NCI-H748 treated with DMSO at 0.1 percent for 48 hours (cell line): ENCODE measurements at regions not wholly inside any gene's neighbourhood (a gene's known extent, or its start where the extent isn't known, plus 50 kb on each side); places are given as distances from the start of the nearest gene placed in this dataset.

Source experiments
- DNase-seq: peaks from one replicate; lab custom pipeline; 2025; lab: John Stamatoyannopoulos, UW

DNA sequence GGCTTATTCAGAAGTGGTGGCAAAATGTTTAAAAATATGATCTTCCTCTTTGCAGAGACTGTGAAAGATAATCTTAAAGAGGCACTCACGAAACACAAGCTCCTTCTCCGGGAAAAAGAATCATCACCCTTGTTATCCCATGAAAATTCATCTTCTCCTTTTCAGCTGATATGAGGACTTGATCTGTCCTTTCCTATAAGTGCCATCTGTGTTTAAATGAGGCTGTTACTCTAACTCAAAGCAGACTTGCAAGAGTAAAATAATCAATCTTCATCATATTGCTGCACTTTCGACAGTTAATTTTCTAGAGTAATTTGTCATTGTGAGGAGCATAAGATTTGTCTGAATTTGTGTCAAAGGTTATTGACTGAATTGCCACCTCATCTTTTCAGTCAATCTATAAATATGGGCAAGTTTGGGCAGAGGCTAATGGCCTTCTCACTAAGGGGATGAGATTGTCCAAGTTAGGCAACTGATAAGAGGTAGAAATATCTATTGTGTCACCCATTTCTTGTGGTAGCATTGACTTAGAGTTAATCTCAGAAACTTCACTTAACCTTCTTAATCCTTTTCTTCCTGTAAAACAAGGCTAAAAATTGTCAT is 452.9 kb downstream of the GRXCR1 start:
- DNase-seq, result no peak

DNA sequence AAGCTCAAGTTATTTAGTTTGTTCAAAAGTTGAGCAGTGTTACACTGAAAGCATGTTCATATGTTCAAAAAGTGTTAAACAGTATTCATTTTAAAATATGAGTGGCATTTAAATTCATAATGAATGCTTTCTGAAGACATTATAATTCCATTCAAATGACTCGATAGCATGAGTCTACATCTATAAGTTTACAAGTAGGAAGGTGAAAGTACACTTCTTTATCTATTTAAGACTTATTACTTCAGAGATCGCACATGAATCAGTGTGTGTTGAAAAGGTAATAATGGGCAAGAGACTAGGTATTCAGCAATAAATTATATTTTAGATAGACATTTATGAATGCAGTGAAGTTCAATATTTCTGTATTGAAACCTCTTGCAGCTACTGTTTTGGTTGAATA is 456.1 kb downstream of the GRXCR1 start:
- no peak for DNase-seq

DNA sequence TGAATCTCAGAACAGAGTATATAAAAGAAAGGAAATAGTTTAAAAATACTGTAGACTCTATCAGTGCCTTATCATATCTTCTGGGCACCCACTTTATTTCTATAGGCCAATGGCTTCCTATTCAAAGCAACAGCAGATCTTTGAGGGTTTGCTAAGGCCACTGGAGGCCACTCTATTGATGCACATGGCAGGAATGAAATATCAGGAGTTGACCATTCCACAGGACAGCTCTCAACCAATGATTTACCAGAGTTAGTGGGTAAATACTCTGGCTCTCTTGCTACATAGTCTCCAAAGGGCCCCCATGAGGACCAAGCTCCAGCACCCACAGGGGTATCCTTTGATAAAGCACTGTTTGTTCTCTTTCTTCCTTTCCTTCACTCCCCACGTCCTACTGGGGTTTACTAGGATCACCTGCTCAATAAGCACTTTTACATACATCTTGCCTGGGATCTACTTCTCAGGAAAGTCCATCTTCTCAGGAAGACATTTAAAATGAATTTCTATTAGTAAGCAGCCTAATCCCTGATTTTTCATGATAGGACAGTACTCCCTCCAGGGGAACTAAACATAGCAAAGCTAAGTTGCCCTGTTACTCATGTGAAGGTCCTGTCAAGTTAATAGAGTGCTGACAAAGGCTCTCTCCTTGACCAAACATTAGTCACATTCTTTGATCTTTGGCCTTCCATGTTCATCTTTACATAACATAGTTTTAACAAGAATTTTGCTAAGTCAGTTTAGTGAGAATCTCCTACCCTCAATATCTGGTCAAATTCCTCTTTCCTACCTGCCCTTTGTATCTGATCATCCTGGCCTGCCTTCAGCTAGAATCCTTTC is 459.7 kb downstream of the GRXCR1 start:
- no peak for DNase-seq

DNA sequence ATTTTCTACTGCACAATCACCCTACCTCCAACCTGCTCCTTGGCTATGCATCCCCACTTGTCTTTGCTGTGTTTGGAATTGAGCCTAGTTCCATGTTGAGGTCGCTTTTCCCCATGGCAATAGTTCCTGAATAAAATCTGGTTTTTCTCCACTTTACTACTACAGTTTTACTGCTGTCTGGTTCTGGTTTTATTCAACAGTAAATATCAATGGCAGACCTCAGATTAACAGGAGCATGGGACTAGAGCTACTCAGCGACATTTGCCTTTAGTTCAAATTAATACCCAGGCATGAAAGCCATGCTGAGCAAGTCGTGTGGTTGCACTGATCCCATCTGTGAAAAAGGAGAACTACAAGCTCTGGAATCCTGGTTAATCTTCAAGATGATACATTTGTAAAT is 460.3 kb downstream of the GRXCR1 start:
- DNase-seq, result no peak

DNA sequence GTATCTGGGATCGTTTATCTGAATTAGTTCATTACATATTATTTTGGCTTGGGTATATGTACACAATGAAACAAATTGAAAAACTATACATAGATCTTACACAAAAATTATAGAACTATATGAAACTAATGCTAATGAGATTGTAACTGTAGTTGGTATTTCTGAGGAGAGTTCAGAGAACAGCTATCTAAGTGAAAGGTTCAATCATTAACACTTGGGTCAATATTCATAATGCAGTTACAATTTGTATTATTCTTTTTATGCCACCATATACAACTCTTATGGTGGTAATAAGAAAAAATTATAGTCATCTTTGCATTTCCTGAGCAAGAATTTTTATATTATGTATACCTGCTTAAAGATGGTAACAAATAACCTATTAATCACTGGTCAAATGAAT is 461.0 kb downstream of the GRXCR1 start:
- no peak for DNase-seq

DNA sequence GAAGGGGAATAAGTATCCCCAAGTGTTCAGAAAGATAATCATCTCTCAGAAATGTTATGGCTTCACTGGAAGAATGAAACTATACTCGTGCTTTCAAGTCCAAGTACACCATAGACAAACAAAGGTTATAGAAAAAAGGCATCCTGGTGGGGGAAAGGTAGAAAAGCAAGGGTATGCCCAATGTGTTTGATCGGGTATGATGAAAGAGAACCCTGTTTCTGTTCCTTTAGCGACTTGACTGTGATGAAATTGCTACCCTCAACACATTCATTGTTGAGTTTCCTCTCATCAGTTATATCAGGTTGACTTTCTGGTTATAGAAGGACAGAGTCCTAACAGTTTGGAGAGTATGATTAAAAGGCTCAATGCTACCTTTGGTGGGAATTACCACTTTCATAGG is 464.3 kb downstream of the GRXCR1 start:
- no peak for DNase-seq

DNA sequence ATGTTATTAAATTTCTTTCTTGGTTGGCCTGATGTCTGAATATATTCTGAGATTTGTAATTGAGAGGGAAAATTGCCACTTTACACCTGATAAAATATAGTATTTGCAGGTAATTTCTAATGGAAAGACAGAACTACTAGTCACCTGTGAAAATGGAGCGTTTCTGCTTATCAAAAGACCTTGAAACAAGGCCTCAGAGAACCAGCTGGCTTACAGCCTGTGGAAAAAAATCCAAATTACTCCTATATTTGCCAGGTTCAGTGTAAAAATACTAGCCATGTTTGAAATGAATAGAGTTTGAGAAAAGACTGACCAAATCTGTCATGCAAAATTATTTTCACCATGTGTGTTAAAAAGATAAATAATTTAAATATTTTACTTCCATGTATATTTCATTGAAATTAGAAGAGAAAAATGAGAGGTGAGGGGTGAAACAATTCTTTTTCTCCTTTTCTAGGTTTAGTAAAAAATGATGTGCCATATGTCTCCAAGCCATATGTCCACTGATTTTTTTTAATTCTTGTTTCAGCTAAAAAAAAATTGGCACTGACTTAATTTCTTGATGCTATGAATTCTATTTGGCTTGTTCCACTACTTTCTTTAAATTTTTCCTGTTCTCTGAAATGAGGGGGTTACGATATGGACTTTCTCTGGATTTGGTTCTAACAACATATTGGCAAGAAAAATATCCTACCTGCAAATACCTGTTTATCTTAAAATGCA is 464.9 kb downstream of the GRXCR1 start:
- no peak for DNase-seq

DNA sequence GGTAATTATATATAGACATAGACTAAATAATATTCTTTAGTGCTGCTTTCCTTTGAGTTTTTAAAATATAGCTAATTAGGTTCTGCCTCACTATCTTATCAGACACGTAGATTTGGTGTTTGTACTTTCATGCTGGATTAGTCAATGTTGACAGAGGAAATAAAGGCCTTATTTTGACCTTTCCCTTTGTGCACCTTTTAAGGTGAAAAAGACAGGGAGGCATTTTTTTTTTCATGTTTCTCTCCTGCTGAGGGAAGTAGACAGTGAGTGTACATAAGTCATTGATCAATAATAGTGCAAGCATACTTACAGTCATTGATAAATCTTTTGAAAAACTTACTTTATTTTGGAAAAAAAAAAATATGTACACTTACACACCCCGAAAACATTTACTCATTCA is 467.8 kb downstream of the GRXCR1 start:
- DNase-seq, result no peak

DNA sequence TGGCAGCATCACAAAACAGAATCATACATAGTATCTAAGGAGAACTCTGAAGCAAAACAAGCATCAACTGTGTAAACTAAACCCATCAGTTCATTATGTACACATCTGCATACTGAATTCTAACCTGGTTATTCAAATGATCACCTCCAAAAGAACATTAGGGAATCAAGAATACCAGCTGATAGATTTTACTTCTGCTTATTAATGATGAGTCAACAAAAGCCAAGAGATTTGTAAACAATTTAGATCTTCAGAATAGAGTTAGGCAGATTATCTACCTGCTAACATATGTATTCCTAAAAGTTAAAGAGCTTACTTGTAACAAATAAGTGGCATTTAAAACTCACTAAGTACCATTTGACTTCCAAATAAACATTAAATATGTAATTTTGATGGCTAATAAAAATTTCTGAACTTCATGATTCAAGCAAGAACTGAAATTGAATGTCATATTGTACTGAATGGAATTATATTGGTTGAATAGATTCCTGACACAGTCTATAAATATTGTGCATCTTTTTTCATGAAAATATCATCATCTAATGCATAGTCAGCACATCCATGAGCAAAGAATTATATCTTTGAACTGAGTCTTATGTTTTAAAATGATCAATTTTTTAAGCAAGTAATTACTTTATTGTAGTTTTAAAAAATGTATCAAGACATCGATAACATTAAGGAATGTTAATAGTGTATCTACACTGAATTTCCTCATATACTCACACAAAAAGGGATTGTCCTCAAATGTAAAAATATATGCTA is 470.5 kb downstream of the GRXCR1 start:
- no peak for DNase-seq

DNA sequence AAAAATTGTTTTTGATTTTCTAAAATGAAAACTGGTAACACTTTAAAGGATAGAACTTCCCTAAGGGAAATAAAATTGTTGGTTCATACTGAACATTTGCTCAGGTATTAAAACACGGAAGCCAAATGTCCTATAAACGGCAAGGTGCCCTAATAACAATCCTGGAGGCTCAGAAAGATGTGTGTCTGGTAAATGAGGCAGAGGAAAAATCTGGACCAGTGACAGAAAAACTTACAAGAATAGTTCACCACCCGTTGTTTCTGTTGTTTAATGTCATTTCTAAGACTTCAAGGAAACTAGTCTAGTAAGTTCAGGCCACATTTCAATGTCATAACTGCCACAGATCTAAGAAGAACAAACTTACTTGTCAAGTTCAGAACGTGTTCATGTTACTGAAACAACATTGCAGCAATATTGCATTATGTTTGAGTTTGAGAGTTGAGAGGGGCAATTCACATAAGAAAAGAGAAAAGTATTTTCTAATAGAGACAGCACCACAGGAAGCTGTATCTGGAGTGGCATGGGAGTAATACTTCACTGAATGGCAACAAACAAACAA is 476.6 kb downstream of the GRXCR1 start:
- DNase-seq, result no peak

DNA sequence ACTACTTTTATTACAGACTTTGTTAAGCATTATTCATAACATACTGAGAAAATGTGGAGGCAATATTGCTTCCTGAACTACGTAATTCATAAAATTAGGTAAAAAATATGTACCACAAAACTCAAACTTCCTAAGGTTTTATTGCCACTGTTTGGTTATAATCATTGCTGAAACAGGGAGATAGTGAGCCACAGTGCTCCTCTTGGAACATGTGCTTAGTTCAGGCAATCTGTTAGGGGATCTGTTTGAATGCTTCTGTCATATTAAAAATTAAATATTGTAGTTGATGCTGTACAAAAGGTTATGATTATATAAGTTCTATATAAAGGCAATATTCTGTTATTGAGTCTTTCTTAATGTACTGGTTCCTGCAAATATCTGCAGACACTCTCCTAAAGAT is 480.7 kb downstream of the GRXCR1 start:
- no peak for DNase-seq

DNA sequence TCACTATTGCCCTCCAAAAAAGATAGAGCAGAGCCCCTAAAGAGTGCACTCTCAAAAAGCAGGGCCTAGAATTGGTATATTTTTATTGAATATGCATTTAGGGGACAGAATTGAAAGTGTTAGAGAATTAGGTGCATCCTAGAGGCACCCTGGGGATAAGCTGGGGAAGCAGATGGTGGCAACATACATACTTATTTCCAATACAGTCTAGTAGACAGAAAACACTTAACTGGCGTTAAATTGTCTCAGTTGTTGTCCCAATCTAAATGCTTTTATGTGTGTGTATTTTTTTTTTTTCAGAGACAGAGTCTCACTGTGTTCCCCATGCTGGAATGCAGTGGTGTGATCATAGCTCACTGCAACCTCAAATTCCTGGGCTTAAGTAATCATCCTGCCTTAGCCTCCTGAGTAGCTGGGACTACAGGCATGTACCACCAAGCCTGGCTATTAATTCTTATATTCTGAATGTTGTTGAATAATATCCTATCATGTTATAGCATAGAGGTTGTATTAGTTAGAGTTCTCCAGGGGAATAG is 481.8 kb downstream of the GRXCR1 start:
- no peak for DNase-seq

DNA sequence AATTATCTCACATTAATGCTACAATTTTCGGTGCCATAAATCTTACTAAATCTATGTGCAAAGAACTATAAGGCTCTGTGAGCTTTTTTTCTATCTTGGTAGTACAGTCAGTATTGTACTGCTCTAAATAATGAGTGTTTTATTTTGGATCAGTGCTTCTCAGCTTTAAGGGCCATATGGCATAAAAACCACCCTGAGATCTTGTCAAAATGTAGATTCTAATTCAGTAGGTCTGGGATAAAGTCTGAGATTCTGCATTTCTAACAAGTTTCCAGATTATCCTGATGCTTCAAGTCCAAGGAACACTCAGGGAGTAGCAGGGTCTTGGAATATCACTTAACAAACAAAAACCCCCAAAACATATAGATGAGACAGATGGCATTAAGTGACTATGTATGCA is 486.5 kb downstream of the GRXCR1 start:
- no peak for DNase-seq

DNA sequence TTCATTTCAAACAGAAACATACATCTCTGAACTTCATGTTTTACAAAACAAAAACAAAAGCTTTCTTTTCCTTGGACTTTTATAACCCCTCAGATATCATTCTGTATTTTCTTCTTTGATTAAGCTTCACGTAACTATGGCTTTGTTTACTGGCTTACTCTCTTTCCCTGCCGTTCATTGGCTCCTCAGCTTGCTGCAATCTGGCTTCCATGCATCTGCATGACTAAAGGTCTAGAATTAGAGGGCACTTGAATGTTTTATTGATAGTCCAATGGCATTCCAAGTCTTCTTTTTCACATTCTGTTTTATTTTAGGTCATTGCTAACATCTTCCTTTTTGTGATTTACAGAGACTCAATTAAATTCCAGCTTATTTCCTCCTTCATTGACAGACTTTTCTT is 487.6 kb downstream of the GRXCR1 start:
- no peak for DNase-seq

DNA sequence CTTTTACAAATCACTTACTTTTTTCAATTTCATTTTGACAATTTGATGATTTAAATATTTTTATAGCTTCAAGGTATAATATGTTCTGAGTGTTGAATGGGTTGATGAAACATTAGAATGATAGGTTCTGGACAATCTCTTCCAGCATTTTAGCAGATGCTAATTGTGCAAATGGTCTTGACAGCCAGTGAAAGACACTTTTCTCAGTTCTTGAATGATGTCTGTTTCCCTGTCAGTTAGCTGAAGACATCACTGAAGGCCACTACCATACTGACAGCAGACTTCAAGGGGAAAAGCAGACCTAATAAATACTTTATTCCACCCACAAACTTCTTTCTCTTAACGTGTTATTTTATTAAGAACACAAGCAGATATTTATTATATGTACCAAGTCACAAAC is 498.6 kb downstream of the GRXCR1 start:
- DNase-seq, result no peak

DNA sequence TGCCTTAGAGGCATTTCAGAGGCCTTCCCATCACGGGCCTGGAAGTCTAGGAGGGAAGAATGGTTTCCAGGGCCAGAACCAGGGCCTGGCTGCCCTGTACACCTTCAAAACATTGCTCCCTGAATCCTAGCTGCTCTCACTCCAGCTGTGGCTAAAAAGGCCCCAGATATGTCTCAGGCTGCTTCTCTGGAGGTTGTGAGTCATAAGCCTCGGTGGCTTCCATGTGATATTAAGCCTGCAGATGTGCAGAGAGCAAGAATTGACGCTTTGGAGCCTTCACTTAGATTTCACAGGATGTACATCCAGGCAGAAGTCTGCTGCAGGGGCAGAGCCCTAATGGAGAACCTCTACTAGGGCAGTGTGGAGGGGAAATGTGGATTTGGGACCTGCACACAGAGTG is 502.5 kb downstream of the GRXCR1 start:
- no peak for DNase-seq

DNA sequence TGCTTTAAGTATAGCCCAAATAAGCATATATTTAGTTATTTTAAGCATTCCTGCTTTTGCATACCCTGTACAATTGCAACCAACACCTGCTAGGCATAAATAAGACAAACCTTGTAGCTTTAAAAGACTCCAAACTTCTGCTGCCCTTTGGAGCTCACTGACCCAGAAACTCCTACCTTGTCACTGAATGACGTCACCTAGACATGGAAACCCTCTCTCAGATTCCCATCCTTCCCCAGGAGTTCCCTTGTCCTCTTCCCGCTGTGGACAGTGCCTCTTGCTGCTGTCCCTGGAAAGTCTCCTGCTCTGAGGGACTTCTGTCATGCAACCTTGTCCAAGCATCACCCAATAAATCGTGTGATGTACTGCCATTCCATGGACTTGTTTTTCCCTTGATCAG is 507.2 kb downstream of the GRXCR1 start:
- no peak for DNase-seq

DNA sequence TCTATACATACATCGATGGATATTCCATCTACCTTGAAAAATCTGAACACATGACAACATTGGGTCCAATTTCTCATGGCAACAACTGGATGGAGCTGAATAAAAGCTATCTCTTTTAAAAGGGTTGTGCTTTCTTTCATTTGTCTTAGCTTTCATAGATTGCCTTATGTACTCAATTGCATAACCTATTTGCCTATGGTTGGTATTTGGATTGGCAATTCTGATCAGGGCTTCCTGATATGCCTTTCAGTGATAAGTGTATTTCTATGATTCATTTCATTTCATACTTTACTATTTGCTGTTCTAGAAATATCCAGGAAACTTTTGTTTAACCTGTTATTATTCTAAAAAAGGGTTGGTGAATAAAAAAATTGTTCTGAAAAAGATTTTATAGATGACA is 509.9 kb downstream of the GRXCR1 start:
- no peak for DNase-seq

DNA sequence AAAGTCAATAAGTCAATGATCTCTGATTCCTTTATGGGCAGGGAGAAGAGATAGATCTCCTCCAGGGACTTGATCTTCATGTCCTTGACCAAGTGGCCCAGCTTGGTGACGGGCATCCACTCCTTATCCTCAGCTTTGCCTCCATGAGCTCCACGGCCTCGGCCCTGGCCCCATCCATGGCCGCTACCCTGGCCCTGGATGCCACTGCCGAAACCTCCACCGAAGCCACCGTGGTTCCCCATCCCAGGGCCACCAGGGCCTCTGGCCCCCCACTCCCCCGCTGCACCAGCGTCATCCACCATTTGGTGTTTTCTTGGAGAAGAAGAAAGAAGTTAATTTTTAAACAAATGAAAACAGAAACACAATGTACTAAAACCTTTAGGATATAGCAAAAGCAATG is 518.1 kb downstream of the GRXCR1 start:
- DNase-seq, result no peak

DNA sequence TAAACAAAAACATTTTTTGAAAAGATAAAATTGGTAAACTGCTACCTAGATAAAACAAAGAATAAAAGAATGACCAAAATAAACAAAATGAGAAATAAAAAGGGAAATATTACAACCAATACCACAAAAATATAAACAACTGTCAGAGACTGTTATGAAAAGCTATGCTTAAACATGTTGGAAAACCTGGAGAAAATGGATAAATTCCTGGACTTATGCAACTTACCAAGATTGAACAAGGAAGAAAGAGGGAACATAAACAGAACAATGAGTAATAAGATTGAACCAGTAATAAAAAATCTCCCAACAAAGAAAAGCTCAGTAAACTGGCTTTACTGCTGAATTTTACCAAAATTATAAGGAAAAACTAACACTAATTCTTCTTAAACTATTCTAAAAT is 518.7 kb downstream of the GRXCR1 start:
- no peak for DNase-seq

DNA sequence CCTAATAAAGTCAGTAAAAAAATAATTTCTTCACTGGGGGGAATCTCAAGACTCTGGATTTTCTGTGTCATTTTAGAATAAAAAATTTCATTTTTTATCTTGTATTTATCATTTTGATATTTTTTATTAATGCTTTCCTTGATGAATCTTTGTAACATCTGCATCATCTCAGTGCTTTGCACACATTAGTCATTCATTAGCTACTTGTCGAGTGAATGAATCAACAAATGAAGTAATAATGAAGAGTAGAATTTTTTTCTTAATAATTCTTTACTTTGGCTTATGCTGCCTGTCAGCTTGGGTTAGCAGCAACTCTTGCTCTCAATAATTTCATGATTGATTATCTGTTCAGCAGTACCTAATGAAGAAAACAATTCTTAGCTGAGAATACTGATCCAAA is 530.8 kb downstream of the GRXCR1 start:
- DNase-seq, result no peak

DNA sequence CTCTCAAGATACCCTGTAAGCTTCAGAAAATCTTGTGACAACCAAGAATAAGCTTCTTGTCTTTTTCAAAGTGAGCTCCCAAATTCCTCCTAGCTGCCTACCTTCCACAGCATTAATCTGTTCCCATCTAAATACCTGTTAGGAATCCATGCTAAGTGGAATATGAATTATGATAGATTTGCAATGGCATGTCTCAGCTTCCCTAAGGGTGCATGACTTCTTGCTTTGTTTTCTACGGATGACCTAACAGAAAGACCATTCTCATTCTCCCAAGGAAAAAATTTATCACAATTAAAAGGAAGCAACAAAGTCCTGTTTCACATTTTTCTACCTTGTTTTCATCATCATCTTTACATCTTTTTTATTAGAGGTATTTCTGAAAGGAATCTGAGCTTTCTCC is 532.7 kb downstream of the GRXCR1 start:
- no peak for DNase-seq
